Common myeloid progenitor, CD34-positive (primary cell): ENCODE measurements at regions not wholly inside any gene's neighbourhood (a gene's known extent, or its start where the extent isn't known, plus 50 kb on each side); places are given as distances from the start of the nearest gene placed in this dataset.
"Not testable (repeated sequence)": the region's sequence is repeated elsewhere in the genome, so short reads cannot be mapped to it uniquely, and the experiment has no call there.

Source experiments
- CTCF ChIA-PET: fragments of 350-600 bp; sonication (Branson Sonifier 250); formaldehyde crosslinking; loops from one replicate; lab custom pipeline; 2021; ENCODE audit warnings: antibody characterized with exemption; lab: Charles Lee
- POLR2A ChIA-PET: fragments of 350-600 bp; sonication (Branson Sonifier 250); formaldehyde crosslinking; loops from one replicate; lab custom pipeline; 2021; ENCODE audit warnings: antibody characterized with exemption; lab: Charles Lee
- DNase-seq, 3 donors: peaks; one replicate each; pipeline versions ENCODE4 v3.0.0 to v3.0.0-alpha.2; 2013
- H3K27ac ChIP-seq, 2 experiments: 1 replicate in 1 of 2; 2 replicates in 1 of 2; pipeline ENCODE4 v1.7.0; 2013; ENCODE audit warnings: inconsistent platforms in 2 of 2, low read length in 2 of 2, mild to moderate bottlenecking in 2 of 2, low read depth in 1 of 2, moderate library complexity in 1 of 2; ENCODE audit not compliant: severe bottlenecking in 2 of 2, insufficient read depth in 1 of 2, poor library complexity in 1 of 2
- H3K27me3 ChIP-seq, 5 experiments: replicated peaks in 2 of 5; 1 replicate in 3 of 5; 2 replicates in 2 of 5; pipeline versions ENCODE4 v1.6.1 to v1.7.0; 2013; ENCODE audit warnings: low read length in 4 of 5, mild to moderate bottlenecking in 2 of 5, moderate library complexity in 2 of 5, inconsistent platforms in 1 of 5; ENCODE audit not compliant: insufficient read depth in 5 of 5, control insufficient read depth in 4 of 5
- H3K36me3 ChIP-seq, 4 experiments: 1 replicate in 2 of 4; 2 replicates in 2 of 4; pipeline versions ENCODE4 v1.6.1 to v1.7.0; 2013; ENCODE audit warnings: low read length in 3 of 4, control low read depth in 1 of 4, mild to moderate bottlenecking in 1 of 4; ENCODE audit not compliant: control insufficient read depth in 4 of 4, insufficient read depth in 4 of 4
- H3K4me1 ChIP-seq, 4 experiments: 1 replicate in 3 of 4; 2 replicates in 1 of 4; pipeline versions ENCODE4 v1.6.1 to v1.7.1; 2013; ENCODE audit warnings: low read length in 3 of 4, mild to moderate bottlenecking in 3 of 4, control low read depth in 1 of 4, inconsistent platforms in 1 of 4, moderate library complexity in 1 of 4; ENCODE audit not compliant: control insufficient read depth in 4 of 4, insufficient read depth in 4 of 4; ENCODE audit errors: control extremely low read depth in 1 of 4
- H3K4me3 ChIP-seq, 7 experiments: 1 replicate in 4 of 7; 2 replicates in 3 of 7; pipeline versions ENCODE4 v1.5.1 to v1.7.0; 2013; ENCODE audit warnings: mild to moderate bottlenecking in 7 of 7, low read length in 6 of 7, moderate library complexity in 6 of 7, inconsistent platforms in 2 of 7, low read depth in 2 of 7, control low read depth in 1 of 7; ENCODE audit not compliant: insufficient read depth in 4 of 7, control insufficient read depth in 1 of 7; ENCODE audit errors: extremely low read depth in 1 of 7
- H3K9me3 ChIP-seq, 5 experiments: 1 replicate in 4 of 5; 2 replicates in 1 of 5; pipeline versions ENCODE4 v1.6.1 to v1.7.1; 2013; ENCODE audit warnings: low read length in 4 of 5, mild to moderate bottlenecking in 2 of 5, inconsistent platforms in 1 of 5, low read depth in 1 of 5, moderate library complexity in 1 of 5; ENCODE audit not compliant: control insufficient read depth in 4 of 5, insufficient read depth in 2 of 5; ENCODE audit errors: control extremely low read depth in 1 of 5
- WGBS: methylation state at CpG from one replicate; pipeline ENCODE4 v1.1.5; 2013; ENCODE audit not compliant: insufficient coverage; 5-methylcytosine and 5-hydroxymethylcytosine counted together

DNA sequence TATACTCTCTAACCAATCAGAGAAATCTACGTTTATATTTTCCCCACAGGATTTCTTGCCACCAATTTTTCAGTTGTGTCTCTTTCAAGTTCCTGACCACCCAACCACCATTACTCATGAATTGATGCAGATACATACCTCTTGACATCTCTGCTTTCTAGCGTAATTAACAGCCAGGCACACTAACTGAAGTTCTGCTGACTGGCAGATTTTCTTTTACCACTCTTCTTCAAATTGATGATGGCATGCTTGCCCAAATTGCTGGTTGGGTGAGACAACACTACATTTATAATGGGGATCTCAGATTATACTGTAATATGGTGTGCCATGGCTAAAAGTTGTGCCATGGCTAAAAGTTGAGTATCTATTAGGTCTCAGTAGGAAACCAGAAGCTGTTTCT is 566.7 kb downstream of the ADGRL2 start:
- no peaks in the 10 kb centered on the region for H3K9me3 ChIP-seq
- 100% methylated on average over 2 of the region's 2 CpGs for WGBS
- no peaks in the 10 kb centered on the region for H3K4me1 ChIP-seq
- CTCF ChIA-PET, result no interaction called here
- no peak overlapping the region for H3K27ac ChIP-seq
- H3K4me3 ChIP-seq, result no peak overlapping the region
- POLR2A ChIA-PET, result no interaction called here
- H3K36me3 ChIP-seq, result no peaks in the 10 kb centered on the region
- no peaks in the 10 kb centered on the region for H3K27me3 ChIP-seq
- DNase-seq, result no peak

DNA sequence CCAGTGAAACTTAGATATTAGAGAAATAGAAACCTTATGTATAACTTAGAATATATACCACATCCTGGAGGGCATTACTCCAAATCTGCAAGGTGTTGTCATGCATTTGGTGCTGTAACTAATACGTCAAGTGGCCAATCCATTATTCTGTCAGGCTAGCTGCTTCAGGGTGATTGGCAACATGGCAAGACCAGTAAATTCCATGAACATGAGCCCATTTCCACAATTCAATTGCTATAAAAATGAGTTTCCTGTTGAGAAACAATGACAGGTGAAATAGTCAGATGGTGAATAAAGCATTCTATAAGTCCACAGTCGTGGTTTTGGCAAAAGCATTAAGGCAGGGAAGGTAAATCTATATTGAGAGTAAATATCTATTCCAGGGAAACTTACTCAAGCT is 566.0 kb downstream of the ADGRL2 start:
- Histone ChIP-seq H3K4me1 (no peaks in the 10 kb centered on the region), H3K4me3 (no peak overlapping the region), H3K27ac (no peak overlapping the region), H3K36me3 (no peaks in the 10 kb centered on the region), H3K9me3 (no peaks in the 10 kb centered on the region), H3K27me3 (no peaks in the 10 kb centered on the region)
- POLR2A ChIA-PET, result no interaction called here
- CTCF ChIA-PET, result no interaction called here
- WGBS, result 94% methylated on average over 2 of the region's 2 CpGs
- DNase-seq, result no peak

DNA sequence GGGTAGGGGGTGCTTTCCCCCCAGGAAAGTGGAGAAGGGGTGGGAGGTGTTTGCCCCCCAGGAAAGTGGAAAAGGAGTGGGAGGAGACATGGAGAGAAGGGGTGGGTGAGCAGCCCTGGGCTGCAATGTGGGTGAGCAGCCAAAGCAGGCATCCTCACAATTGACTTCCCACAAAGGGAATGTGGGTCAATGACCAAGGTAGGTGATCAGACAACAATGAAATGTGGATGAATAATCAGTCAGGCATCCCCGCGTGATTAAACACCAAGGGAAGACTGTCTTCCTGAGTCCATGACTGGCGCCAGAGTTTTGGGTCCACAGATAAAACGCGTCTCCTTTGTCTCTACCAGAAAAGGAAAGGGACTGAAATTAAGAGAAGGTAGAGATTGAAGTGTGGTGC is 558.8 kb downstream of the ADGRL2 start:
- H3K9me3 ChIP-seq, H3K36me3 ChIP-seq, H3K4me3 ChIP-seq, CTCF ChIA-PET, H3K27ac ChIP-seq, H3K4me1 ChIP-seq, POLR2A ChIA-PET, DNase-seq, H3K27me3 ChIP-seq: not testable (repeated sequence)
- WGBS, result 95% methylated on average over 4 of the region's 5 CpGs

DNA sequence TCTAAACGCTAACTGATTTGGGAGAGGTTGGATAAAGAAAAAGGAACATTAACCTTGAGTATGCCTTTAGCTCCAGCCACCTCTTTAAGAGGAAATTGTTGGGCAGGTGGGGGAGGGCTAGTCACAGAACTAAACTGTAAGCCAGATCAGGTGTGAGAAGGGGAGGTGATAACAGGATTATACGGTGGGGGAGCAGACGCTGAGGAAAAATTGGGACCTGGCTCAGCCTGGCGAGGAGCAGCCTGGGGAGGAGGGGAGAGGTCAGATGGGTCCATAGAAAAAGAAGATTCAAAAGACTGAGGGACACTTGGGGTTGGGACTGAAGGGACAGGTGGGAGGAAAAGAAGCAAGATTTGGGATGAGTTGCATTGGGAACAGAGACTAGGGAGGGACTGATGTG is 558.0 kb downstream of the ADGRL2 start:
- POLR2A ChIA-PET, H3K27me3 ChIP-seq, DNase-seq, H3K36me3 ChIP-seq, H3K4me3 ChIP-seq, H3K9me3 ChIP-seq, H3K4me1 ChIP-seq, H3K27ac ChIP-seq, CTCF ChIA-PET: not testable (repeated sequence)
- WGBS, result 78% methylated on average over 4 of the region's 4 CpGs

DNA sequence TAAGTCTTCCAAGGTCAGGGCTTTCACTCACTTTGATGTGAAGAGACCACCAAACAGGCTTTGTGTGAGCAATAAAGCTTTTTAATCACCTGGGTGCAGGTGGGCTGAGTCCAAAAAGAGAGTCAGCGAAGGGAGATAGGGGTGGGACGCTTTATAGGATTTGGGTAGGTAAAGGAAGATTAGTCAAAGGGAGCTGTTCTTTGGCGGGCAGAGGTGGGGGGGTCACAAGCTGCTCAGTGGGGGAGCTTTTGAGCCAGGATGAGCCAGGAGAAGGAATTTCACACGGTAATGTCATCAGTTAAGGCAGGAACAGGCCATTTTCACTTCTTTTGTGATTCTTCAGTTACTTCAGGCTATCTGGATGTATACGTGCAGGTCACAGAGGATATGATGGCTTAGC is 553.8 kb downstream of the ADGRL2 start:
- CTCF ChIA-PET, H3K4me3 ChIP-seq, POLR2A ChIA-PET, H3K27ac ChIP-seq, H3K36me3 ChIP-seq, H3K27me3 ChIP-seq, H3K4me1 ChIP-seq, H3K9me3 ChIP-seq, DNase-seq: not testable (repeated sequence)
- WGBS, result 100% methylated on average over 1 of the region's 5 CpGs

DNA sequence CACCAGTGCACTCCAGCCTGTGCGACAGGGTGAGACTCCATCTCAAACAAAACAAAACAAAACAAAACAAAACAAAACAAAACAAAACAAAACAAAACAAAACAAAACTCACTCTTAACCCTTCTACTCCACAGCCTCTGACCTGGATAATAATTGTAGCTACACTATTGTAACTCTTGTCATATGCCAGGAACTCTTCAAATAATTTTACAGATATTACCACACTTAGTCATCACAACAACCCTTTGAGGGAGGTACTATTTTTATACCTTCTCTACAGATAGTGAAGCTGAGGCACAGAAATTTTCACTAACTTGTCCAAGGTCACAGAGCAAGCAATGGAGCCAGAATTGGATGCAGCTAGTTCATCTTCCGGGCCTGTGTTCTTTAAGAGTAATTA is 547.8 kb downstream of the ADGRL2 start:
- POLR2A ChIA-PET, result no interaction called here
- DNase-seq, result no peak
- no peaks in the 10 kb centered on the region for H3K36me3 ChIP-seq
- CTCF ChIA-PET, result no interaction called here
- WGBS, result 100% methylated on average over 1 of the region's 2 CpGs
- no peaks in the 10 kb centered on the region for H3K27me3 ChIP-seq
- H3K9me3 ChIP-seq, result peaks cover 0 to 5% (median 0%) of the 10 kb centered on the region in 5 experiments
- no peak overlapping the region for H3K27ac ChIP-seq
- no peaks in the 10 kb centered on the region for H3K4me1 ChIP-seq
- no peak overlapping the region for H3K4me3 ChIP-seq

DNA sequence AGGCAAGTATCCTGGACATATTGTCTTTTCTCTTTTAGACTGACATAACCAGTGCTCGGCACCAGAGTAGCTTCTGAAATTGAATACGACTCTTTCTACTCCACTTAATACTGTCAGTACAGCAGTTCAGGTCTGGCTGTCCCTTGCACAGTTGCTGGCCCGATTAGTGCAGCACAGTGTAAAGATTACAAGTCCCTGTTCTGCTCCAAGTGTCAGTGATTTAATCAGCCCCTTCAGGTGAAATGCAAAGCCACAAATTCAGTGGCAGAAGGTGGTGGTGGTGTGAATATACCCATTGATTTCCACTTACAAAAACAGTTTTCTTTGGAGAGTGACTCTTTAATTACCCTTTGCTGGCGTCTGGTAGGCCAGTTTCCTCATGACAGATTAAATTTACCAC is 545.4 kb downstream of the ADGRL2 start:
- Histone ChIP-seq H3K36me3 (no peaks in the 10 kb centered on the region), H3K9me3 (peaks cover 0 to 5% (median 0%) of the 10 kb centered on the region in 5 experiments), H3K27ac (no peak overlapping the region), H3K4me1 (no peaks in the 10 kb centered on the region), H3K27me3 (no peaks in the 10 kb centered on the region), H3K4me3 (no peak overlapping the region)
- DNase-seq, result no peak
- WGBS, result 87% methylated on average over 3 of the region's 4 CpGs
- ChIA-PET CTCF (no interaction called here), POLR2A (no interaction called here)
